PFSK-1 (cell line): ENCODE measurements at regions not wholly inside any gene's neighbourhood (a gene's known extent, or its start where the extent isn't known, plus 50 kb on each side); places are given as distances from the start of the nearest gene placed in this dataset.

ENCODE experiments used
- FOXP2 ChIP-seq: optimal IDR thresholded peaks from 2 replicates; pipeline ENCODE3; 2011; ENCODE audit warnings: borderline replicate concordance, control low read depth, inconsistent platforms; ENCODE audit not compliant: insufficient read depth; ENCODE audit errors: extremely low read length, extremely low read depth
- POLR2AphosphoS5 ChIP-seq: IDR thresholded peaks from 2 replicates; pipeline ENCODE4 v1.6.1; 2012; ENCODE audit warnings: low read depth, mild to moderate bottlenecking, control low read depth, low read length, moderate library complexity
- REST ChIP-seq, 2 experiments: IDR thresholded peaks; 2 replicates each; pipeline versions ENCODE4 v1.6.1 to v1.8.0; 2011 to 2012; ENCODE audit warnings: low read depth in 2 of 2, low read length in 2 of 2, control low read depth in 1 of 2, inconsistent platforms in 1 of 2, mild to moderate bottlenecking in 1 of 2, moderate library complexity in 1 of 2; ENCODE audit not compliant: insufficient read depth in 1 of 2
- SIN3A ChIP-seq: IDR thresholded peaks from 2 replicates; pipeline ENCODE4 v1.6.1; 2012; ENCODE audit warnings: mild to moderate bottlenecking, low read length, moderate library complexity, borderline replicate concordance; ENCODE audit not compliant: insufficient read depth
- TAF1 ChIP-seq: IDR thresholded peaks from 2 replicates; pipeline ENCODE4 v1.6.1; 2012; ENCODE audit warnings: low read length, control low read depth, borderline replicate concordance; ENCODE audit not compliant: insufficient read depth

DNA sequence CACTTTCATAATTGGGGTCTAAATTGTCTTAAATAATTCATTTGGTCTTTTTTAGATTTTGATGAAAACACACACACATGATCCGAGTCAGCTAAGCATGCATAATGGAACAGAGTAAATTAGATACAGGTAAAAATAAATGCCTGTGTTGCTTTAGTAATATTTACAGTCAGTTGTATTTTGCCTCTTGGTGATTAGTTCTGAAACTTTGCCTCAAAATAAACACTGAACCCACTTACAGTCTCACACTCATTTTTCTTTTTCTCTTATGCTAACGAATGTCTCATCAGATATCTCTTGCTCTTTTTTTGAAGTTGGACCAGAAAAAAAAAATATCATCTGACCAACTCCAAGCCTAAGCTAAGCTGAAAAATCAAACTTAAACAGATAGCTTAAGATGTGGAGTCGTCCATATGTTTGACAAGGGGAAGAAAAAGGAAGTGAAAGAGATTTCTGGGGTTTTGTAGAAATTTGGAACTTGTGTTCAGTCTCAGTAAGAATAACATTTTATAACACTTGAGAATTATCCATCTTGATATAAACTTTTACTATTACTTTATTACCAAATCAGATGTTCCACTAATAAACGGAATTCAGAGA is 592.5 kb downstream of the RPL10L start:
- TF ChIP-seq FOXP2 (no peak), REST (IDR thresholded peaks at IDR 0.05; ENCODE audit: insufficient read depth in 1 of 2, low read depth in 2 of 2, low read length in 2 of 2) (no peak), TAF1 (no peak), SIN3A (no peak), POLR2AphosphoS5 (no peak)

DNA sequence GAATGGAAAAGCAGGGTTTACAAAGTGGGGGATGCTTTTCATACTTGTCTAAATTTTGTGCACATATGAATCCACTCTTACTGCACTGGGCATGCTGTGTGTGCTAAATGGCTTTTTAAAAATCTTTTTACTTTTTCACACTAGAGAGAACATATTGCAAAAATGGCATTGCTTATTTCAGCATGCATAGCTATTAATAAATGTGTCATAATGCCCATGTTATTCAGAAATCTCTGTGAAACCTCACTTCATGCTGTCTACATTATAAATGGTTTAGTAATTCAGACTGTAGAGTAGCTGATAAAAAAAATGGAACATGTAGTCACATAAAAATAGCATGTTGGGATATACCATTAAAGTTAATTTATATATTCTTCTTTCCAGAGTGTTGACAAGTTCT is 593.8 kb downstream of the RPL10L start:
- TF ChIP-seq TAF1 (no peak), SIN3A (no peak), POLR2AphosphoS5 (no peak), FOXP2 (no peak), REST (IDR thresholded peaks at IDR 0.05; ENCODE audit: insufficient read depth in 1 of 2, low read depth in 2 of 2, low read length in 2 of 2) (no peak)

DNA sequence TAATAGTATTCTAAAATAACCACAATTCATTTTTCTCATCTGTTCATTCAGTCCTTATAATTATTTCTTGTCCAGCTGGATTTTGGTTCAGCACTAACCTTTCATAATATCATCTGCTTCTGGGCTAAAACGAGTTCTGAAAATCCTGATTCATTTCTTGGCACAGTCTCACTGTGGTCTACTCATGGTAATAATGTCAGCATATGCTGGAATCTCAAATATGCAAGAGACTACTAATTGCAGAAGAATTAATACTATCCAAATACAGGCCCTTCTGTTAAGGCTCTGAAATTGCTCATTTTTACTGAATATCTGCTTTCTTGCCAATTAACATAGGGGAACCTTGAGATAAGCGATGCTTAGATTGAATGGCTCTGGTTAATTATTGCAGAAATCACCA is 597.1 kb downstream of the RPL10L start:
- TF ChIP-seq TAF1 = no peak
- TF ChIP-seq FOXP2 = no peak
- TF ChIP-seq REST (IDR thresholded peaks at IDR 0.05; ENCODE audit: insufficient read depth in 1 of 2, low read depth in 2 of 2, low read length in 2 of 2) = no peak
- no peak for TF ChIP-seq POLR2AphosphoS5
- TF ChIP-seq SIN3A = no peak

GRCh38 chr14:46053221-46053620 is 598.4 kb downstream of the RPL10L start:
- TF ChIP-seq SIN3A (no peak), FOXP2 (no peak), REST (IDR thresholded peaks at IDR 0.05; ENCODE audit: insufficient read depth in 1 of 2, low read depth in 2 of 2, low read length in 2 of 2) (no peak), TAF1 (no peak), POLR2AphosphoS5 (no peak)
